Kidney epithelial cell (primary cell): ENCODE measurements at regions not wholly inside any gene's neighbourhood (a gene's known extent, or its start where the extent isn't known, plus 50 kb on each side); places are given as distances from the start of the nearest gene placed in this dataset.

Experiments
- DNase-seq: peaks from one replicate; pipeline ENCODE4 v3.0.0-alpha.2; 2010; ENCODE audit warnings: low read depth
- H3K27me3 ChIP-seq: 2 replicates; pipeline ENCODE4 v1.6.0; 2011; ENCODE audit warnings: low read length; ENCODE audit not compliant: control insufficient read depth, insufficient read depth
- H3K36me3 ChIP-seq: 2 replicates; pipeline ENCODE4 v1.5.1; 2011; ENCODE audit warnings: low read length; ENCODE audit not compliant: control insufficient read depth, insufficient read depth
- H3K4me3 ChIP-seq: 2 replicates; pipeline ENCODE4 v1.5.1; 2011; ENCODE audit warnings: low read depth, mild to moderate bottlenecking, control low read depth, low read length
- CTCF ChIP-seq: IDR thresholded peaks from 2 replicates; pipeline ENCODE4 v1.5.1; 2011; ENCODE audit warnings: mild to moderate bottlenecking, moderate library complexity, low read length, control low read depth, inconsistent platforms; ENCODE audit not compliant: insufficient read depth, poor library complexity, severe bottlenecking

GRCh38 chr4:126341927-126342326, 1027.2 kb downstream of the FAT4 start:
- DNase-seq: no peak
- Histone ChIP-seq H3K36me3 (no peaks in the 10 kb centered on the region), H3K4me3 (no peak overlapping the region), H3K27me3 (no peaks in the 10 kb centered on the region)
- TF ChIP-seq CTCF: no peak

- Histone ChIP-seq H3K27me3 (no peaks in the 10 kb centered on the region), H3K36me3 (no peaks in the 10 kb centered on the region), H3K4me3 (no peak overlapping the region)
- no peak for TF ChIP-seq CTCF
- no peak for DNase-seq
These were observed 1029.7 kb downstream of the FAT4 start for GRCh38 chr4:126344472-126344871.

- DNase-seq: no peak
- Histone ChIP-seq H3K27me3 (no peaks in the 10 kb centered on the region), H3K4me3 (no peak overlapping the region), H3K36me3 (no peaks in the 10 kb centered on the region)
- no peak for TF ChIP-seq CTCF
These were observed 1031.9 kb downstream of the FAT4 start for GRCh38 chr4:126346654-126347053.

GRCh38 chr4:126354784-126355183, 1040.0 kb downstream of the FAT4 start:
- no peaks in the 10 kb centered on the region for H3K27me3 ChIP-seq
- no peak for DNase-seq
- TF ChIP-seq CTCF: no peak
- no peaks in the 10 kb centered on the region for H3K36me3 ChIP-seq
- H3K4me3 ChIP-seq: no peak overlapping the region

GRCh38 chr4:126358041-126358440, 1043.3 kb downstream of the FAT4 start:
- no peak overlapping the region for H3K4me3 ChIP-seq
- H3K36me3 ChIP-seq: no peaks in the 10 kb centered on the region
- no peak for TF ChIP-seq CTCF
- no peaks in the 10 kb centered on the region for H3K27me3 ChIP-seq
- DNase-seq: no peak

- DNase-seq: no peak
- H3K27me3 ChIP-seq: no peaks in the 10 kb centered on the region
- H3K36me3 ChIP-seq: no peaks in the 10 kb centered on the region
- no peak for TF ChIP-seq CTCF
- H3K4me3 ChIP-seq: no peak overlapping the region
These were observed 1046.5 kb downstream of the FAT4 start for GRCh38 chr4:126361287-126361686.
